ENCODE measurements at regions not wholly inside any gene's neighbourhood (a gene's known extent, or its start where the extent isn't known, plus 50 kb on each side); places are given as distances from the start of the nearest gene placed in this dataset.

DNA sequence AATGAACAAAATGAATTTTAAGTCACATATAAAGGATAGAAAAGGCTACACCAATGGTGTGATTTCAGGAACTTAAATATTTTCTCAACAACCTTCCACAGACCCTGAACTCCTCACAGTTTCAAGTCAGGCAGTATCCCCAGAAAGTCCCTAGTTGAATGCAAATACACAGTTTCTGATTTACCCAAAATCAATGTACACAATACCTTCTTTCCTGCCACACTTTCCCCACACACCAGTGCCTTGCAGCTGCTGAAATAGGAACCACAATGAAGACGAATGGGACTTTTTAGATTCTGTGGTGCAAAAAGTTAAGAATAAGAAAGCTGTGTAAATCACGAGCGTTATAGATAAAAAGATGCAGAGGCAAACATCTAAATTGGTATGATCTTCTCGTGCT, 552.4 kb upstream of the MEF2C start:
- no peak for TF ChIP-seq POLR2A (IDR thresholded peaks at IDR 0.05)
- no peak for TF ChIP-seq POLR2AphosphoS5 (IDR thresholded peaks at IDR 0.05)
- TF ChIP-seq, protein P1, sequence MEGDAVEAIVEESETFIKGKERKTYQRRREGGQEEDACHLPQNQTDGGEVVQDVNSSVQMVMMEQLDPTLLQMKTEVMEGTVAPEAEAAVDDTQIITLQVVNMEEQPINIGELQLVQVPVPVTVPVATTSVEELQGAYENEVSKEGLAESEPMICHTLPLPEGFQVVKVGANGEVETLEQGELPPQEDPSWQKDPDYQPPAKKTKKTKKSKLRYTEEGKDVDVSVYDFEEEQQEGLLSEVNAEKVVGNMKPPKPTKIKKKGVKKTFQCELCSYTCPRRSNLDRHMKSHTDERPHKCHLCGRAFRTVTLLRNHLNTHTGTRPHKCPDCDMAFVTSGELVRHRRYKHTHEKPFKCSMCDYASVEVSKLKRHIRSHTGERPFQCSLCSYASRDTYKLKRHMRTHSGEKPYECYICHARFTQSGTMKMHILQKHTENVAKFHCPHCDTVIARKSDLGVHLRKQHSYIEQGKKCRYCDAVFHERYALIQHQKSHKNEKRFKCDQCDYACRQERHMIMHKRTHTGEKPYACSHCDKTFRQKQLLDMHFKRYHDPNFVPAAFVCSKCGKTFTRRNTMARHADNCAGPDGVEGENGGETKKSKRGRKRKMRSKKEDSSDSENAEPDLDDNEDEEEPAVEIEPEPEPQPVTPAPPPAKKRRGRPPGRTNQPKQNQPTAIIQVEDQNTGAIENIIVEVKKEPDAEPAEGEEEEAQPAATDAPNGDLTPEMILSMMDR (IDR thresholded peaks at IDR 0.05): no peak
